Upper lobe of left lung (tissue), 4 donors: ENCODE measurements at regions not wholly inside any gene's neighbourhood (a gene's known extent, or its start where the extent isn't known, plus 50 kb on each side); places are given as distances from the start of the nearest gene placed in this dataset.

ENCODE experiments used
- POLR2A ChIP-seq, 4 donors: fragments of 450-650 bp; IDR thresholded peaks; one replicate each; pipeline ENCODE4 v1.5.1; 2016 to 2017; ENCODE audit warnings: antibody characterized with exemption in 4 of 4, mild to moderate bottlenecking in 2 of 4
- TF ChIP-seq, protein P1 (sequence below), 6 experiments: fragments of 450-650 bp in 4 of 6; fragments of 200-600 bp in 2 of 6; sonication (generic) in 2 of 6; IDR thresholded peaks; one replicate each; pipeline ENCODE4 v1.5.1; 2016 to 2019; ENCODE audit warnings: antibody characterized with exemption in 6 of 6

- TF ChIP-seq, protein P1, sequence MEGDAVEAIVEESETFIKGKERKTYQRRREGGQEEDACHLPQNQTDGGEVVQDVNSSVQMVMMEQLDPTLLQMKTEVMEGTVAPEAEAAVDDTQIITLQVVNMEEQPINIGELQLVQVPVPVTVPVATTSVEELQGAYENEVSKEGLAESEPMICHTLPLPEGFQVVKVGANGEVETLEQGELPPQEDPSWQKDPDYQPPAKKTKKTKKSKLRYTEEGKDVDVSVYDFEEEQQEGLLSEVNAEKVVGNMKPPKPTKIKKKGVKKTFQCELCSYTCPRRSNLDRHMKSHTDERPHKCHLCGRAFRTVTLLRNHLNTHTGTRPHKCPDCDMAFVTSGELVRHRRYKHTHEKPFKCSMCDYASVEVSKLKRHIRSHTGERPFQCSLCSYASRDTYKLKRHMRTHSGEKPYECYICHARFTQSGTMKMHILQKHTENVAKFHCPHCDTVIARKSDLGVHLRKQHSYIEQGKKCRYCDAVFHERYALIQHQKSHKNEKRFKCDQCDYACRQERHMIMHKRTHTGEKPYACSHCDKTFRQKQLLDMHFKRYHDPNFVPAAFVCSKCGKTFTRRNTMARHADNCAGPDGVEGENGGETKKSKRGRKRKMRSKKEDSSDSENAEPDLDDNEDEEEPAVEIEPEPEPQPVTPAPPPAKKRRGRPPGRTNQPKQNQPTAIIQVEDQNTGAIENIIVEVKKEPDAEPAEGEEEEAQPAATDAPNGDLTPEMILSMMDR (IDR thresholded peaks at IDR 0.05): no peak
- TF ChIP-seq POLR2A (IDR thresholded peaks at IDR 0.05): no peak
Observed at GRCh38 chr9:120151149-120151548, 428.8 kb downstream of the CDK5RAP2 start.
